ENCODE measurements at regions not wholly inside any gene's neighbourhood (a gene's known extent, or its start where the extent isn't known, plus 50 kb on each side); places are given as distances from the start of the nearest gene placed in this dataset.

DNA sequence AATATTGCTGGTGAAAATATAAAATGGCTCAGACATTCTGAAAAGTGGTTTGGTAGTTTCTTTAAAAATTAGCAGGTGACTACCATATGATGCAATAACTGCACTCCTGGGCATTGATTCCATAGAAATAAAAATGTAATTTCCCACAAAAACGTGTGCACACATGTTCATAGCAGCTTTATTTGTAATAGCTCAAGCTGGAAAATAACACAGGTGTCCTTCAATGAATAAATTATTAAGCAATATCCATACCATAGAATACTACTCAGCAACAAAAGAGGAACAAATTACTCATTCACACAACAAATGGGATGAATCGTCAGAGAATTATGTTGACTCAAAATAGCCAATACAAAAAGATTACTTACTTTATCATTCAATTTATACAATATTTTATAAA is 893.7 kb upstream of the SLIT2 start:
- TF ChIP-seq FOXM1 (IDR thresholded peaks at IDR 0.05; ENCODE audit: low read depth), result no peak
- TF ChIP-seq CTCF (IDR thresholded peaks at IDR 0.05), result no peak
- no peak for TF ChIP-seq JUND (IDR thresholded peaks at IDR 0.05)
- TF ChIP-seq PBX3 (IDR thresholded peaks at IDR 0.05), result no peak
- TF ChIP-seq EP300 (IDR thresholded peaks at IDR 0.05; ENCODE audit: borderline replicate concordance in 1 of 2, low read depth in 1 of 2, low read length in 1 of 2), result no peak
- TF ChIP-seq POLR2AphosphoS5 (IDR thresholded peaks at IDR 0.05; ENCODE audit: low read depth, low read length), result no peak
- no peak for TF ChIP-seq ELF1 (IDR thresholded peaks at IDR 0.05)
- TF ChIP-seq RAD21 (IDR thresholded peaks at IDR 0.05; ENCODE audit: low read length), result no peak
- TF ChIP-seq TAF1 (IDR thresholded peaks at IDR 0.05; ENCODE audit: borderline replicate concordance, low read depth, low read length), result no peak
- TF ChIP-seq, protein P1, sequence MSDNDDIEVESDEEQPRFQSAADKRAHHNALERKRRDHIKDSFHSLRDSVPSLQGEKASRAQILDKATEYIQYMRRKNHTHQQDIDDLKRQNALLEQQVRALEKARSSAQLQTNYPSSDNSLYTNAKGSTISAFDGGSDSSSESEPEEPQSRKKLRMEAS (IDR thresholded peaks at IDR 0.05; ENCODE audit: low read depth), result no peak
- TF ChIP-seq CHD2 (IDR thresholded peaks at IDR 0.05; ENCODE audit: low read length, partially characterized antibody), result no peak
- no peak for TF ChIP-seq REST (IDR thresholded peaks at IDR 0.05; ENCODE audit: low read depth, low read length)
- no peak for TF ChIP-seq YY1 (IDR thresholded peaks at IDR 0.05; ENCODE audit: low read depth)

Data from SK-N-SH (cell line).